GM12878 (cell line): ENCODE measurements at regions not wholly inside any gene's neighbourhood (a gene's known extent, or its start where the extent isn't known, plus 50 kb on each side); places are given as distances from the start of the nearest gene placed in this dataset.

Experiments used
- ATAC-seq: fragments of 200-7000 bp; cut with Tn5 transposase; 3 replicates; pipeline ENCODE4 v1.9.1; 2020; ENCODE audit warnings: mild to moderate bottlenecking, moderate library complexity
- BruUV-seq: library from RNA; stranded (reverse); fragments of 400-500 nt; replicated peaks from 2 replicates; lab custom pipeline; 2021; lab: Mats Ljungman, UMichigan
- CTCF ChIA-PET: fragments of 300-600 bp; sonication (Branson Sonifier 250); formaldehyde crosslinking; extraction: SDS; loops from one replicate; lab custom pipeline; 2021; ENCODE audit warnings: inconsistent platforms; lab: Yijun Ruan, JAX
- POLR2A ChIA-PET: fragments of 350-600 bp; formaldehyde crosslinking; extraction: SDS; loops from one replicate; lab custom pipeline; 2021; ENCODE audit warnings: inconsistent platforms; lab: Charles Lee
- RAD21 ChIA-PET: fragments of 300-600 bp; sonication (Branson Sonifier 250); formaldehyde crosslinking; loops from one replicate; lab custom pipeline; 2023; ENCODE audit warnings: antibody characterized with exemption; ENCODE audit not compliant: unreplicated experiment; lab: Charles Lee
- SMC1A ChIA-PET: fragments of 300-600 bp; sonication (Branson Sonifier 250); formaldehyde crosslinking; loops from one replicate; lab custom pipeline; 2023; ENCODE audit not compliant: unreplicated experiment, uncharacterized antibody; lab: Charles Lee
- DNase-seq: peaks from one replicate; pipeline ENCODE4 v3.0.0-alpha.2; 2011; ENCODE audit warnings: low read depth, low spot score
- FAIRE-seq: peaks from 3 replicates; lab custom pipeline; 2011; peaks lifted over from hg19 to GRCh38; lab: Jason Lieb, UNC
- H2AFZ ChIP-seq: 2 replicates; pipeline ENCODE4 v1.6.0; 2011; ENCODE audit warnings: low read depth, low read length, control low read depth; ENCODE audit not compliant: control insufficient read depth
- H3K27ac ChIP-seq: 2 replicates; pipeline ENCODE4 v1.5.1; 2011; ENCODE audit warnings: control low read depth; ENCODE audit not compliant: control insufficient read depth, insufficient read depth
- H3K27me3 ChIP-seq, 2 experiments: replicated peaks in 1 of 2; 2 replicates each; pipeline versions ENCODE4 v1.6.0 to v1.6.1; 2011; ENCODE audit warnings: low read length in 1 of 2; ENCODE audit not compliant: control insufficient read depth in 2 of 2, insufficient read depth in 2 of 2
- H3K36me3 ChIP-seq, 2 experiments: 2 replicates each; pipeline ENCODE4 v1.5.1; 2011; ENCODE audit warnings: low read length in 1 of 2; ENCODE audit not compliant: control insufficient read depth in 2 of 2, insufficient read depth in 2 of 2
- H3K4me1 ChIP-seq: 2 replicates; pipeline ENCODE4 v1.6.1; 2011; ENCODE audit warnings: mild to moderate bottlenecking, low read length, moderate library complexity, mixed read lengths; ENCODE audit not compliant: control insufficient read depth, insufficient read depth
- H3K4me2 ChIP-seq: 2 replicates; pipeline ENCODE4 v1.6.0; 2011; ENCODE audit warnings: control low read depth; ENCODE audit not compliant: control insufficient read depth, insufficient read depth
- H3K4me3 ChIP-seq: fragments of 200-600 bp; sonication (generic); 2 replicates; pipeline ENCODE4 v1.5.1; 2016
- H3K79me2 ChIP-seq: 2 replicates; pipeline ENCODE4 v1.6.0; 2011; ENCODE audit warnings: low read length; ENCODE audit not compliant: control insufficient read depth, insufficient read depth
- H3K9ac ChIP-seq: 2 replicates; pipeline ENCODE4 v1.8.0; 2011; ENCODE audit warnings: low read length, control low read depth, mixed read lengths; ENCODE audit not compliant: control insufficient read depth, insufficient read depth
- H3K9me3 ChIP-seq: replicated peaks from 3 replicates; pipeline ENCODE4 v1.5.1; 2011; ENCODE audit warnings: mild to moderate bottlenecking, low read length; ENCODE audit not compliant: control insufficient read depth, insufficient read depth
- H4K20me1 ChIP-seq: 2 replicates; pipeline ENCODE4 v1.6.0; 2011; ENCODE audit not compliant: control insufficient read depth, insufficient read depth
- HDAC2 ChIP-seq: fragments of 200-600 bp; sonication (generic); IDR thresholded peaks from 2 replicates; pipeline ENCODE4 v1.6.1; 2017
- LARP7 ChIP-seq: fragments of 450-650 bp; IDR thresholded peaks from 2 replicates; pipeline ENCODE4 v1.6.1; 2017; ENCODE audit warnings: mild to moderate bottlenecking
- SP1 ChIP-seq: IDR thresholded peaks from one replicate; pipeline ENCODE4 v1.6.1; 2011; ENCODE audit warnings: low read depth, low read length
- TAF1 ChIP-seq: IDR thresholded peaks from 2 replicates; pipeline ENCODE4 v1.6.1; 2011; ENCODE audit warnings: mild to moderate bottlenecking, low read depth, low read length, borderline replicate concordance
- WGBS: methylation state at CpG from one replicate; pipeline ENCODE4 v1.1.6; 2016; ENCODE audit warnings: low lambda C conversion rate; ENCODE audit not compliant: insufficient replicate concordance, insufficient coverage; ENCODE audit errors: missing lambda C conversion rate; 5-methylcytosine and 5-hydroxymethylcytosine counted together
- in situ Hi-C: fragments of 300-500 bp; cut with MboI; formaldehyde crosslinking; loops from 9 replicates; pipeline ENCODE4 v1.14.3; 2018; ENCODE audit warnings: mixed read lengths
- intact Hi-C: fragments of 100-400 bp; cut with micrococcal nuclease; formaldehyde crosslinking; loops from one replicate; pipeline ENCODE4 v1.14.2; 2022; ENCODE audit not compliant: unreplicated experiment
- TF ChIP-seq, protein P1 (sequence below): fragments of 450-650 bp; IDR thresholded peaks from 2 replicates; pipeline ENCODE4 v1.6.1; 2016; ENCODE audit warnings: mild to moderate bottlenecking, moderate library complexity, borderline replicate concordance

DNA sequence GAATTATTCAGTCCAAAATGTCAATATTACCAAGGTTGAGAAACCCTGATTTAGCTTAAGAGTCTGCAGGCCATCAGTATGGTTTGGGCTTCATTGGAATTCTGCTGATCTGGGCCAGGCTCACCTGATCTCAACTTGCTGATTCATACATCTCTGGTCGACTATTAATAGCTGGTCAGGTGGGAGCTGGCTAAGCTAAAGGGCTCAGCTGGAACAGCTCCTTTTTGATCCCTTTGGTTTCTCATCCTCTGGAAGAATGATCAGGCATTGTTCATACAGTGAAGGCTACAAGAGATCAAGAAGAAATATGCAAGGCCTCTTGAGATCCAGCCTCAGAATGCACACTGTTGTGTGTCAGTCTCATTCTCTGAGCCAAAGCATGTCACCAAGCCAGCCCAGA, 123.3 kb upstream of the MME start (continued):
- TF ChIP-seq, protein P1, sequence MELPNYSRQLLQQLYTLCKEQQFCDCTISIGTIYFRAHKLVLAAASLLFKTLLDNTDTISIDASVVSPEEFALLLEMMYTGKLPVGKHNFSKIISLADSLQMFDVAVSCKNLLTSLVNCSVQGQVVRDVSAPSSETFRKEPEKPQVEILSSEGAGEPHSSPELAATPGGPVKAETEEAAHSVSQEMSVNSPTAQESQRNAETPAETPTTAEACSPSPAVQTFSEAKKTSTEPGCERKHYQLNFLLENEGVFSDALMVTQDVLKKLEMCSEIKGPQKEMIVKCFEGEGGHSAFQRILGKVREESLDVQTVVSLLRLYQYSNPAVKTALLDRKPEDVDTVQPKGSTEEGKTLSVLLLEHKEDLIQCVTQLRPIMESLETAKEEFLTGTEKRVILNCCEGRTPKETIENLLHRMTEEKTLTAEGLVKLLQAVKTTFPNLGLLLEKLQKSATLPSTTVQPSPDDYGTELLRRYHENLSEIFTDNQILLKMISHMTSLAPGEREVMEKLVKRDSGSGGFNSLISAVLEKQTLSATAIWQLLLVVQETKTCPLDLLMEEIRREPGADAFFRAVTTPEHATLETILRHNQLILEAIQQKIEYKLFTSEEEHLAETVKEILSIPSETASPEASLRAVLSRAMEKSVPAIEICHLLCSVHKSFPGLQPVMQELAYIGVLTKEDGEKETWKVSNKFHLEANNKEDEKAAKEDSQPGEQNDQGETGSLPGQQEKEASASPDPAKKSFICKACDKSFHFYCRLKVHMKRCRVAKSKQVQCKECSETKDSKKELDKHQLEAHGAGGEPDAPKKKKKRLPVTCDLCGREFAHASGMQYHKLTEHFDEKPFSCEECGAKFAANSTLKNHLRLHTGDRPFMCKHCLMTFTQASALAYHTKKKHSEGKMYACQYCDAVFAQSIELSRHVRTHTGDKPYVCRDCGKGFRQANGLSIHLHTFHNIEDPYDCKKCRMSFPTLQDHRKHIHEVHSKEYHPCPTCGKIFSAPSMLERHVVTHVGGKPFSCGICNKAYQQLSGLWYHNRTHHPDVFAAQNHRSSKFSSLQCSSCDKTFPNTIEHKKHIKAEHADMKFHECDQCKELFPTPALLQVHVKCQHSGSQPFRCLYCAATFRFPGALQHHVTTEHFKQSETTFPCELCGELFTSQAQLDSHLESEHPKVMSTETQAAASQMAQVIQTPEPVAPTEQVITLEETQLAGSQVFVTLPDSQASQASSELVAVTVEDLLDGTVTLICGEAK = no peak
- TF ChIP-seq LARP7 (no peak), TAF1 (no peak)

DNA sequence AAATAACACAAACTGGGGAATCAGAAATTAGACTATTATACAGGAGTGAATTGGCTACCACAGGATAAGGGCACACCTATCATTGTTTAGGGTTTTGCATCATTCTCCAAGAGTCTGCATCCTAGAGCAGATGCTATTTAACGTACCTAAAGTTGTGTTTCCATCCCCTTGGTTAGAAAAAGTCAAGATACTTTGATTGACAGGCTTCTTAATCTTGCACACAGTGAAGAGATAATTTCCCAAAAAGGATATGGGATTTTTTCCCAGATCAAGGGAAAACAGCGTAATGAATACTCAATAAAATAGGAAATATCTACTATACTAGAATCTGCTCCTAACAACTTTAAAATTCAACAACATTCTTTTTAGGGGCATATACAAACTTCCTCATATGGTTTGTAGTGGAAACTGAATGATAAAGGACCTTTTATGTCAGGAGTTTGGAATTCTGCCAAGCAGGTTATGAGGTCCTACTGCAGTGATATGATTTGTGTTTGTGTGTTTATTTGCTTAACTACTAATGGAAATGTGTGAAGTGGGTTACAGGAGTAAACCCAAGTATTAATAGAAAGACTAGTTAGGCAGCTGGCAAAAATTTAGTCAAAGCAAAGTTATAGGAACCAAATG, 124.1 kb upstream of the MME start:
- no peak for DNase-seq
- ATAC-seq = no peak
- no peak for TF ChIP-seq HDAC2
- no peak for TF ChIP-seq SP1
- no peaks in the 10 kb centered on the region for H3K4me1 ChIP-seq
- no peaks in the 10 kb centered on the region for H3K36me3 ChIP-seq
- H4K20me1 ChIP-seq = no peaks in the 10 kb centered on the region
- no peak for FAIRE-seq
- H3K9me3 ChIP-seq = no peaks in the 10 kb centered on the region
- 11% methylated on average over 2 of the region's 2 CpGs for whole genome bisulfite sequencing
- ChIA-PET RAD21 (no interaction called here), POLR2A (no interaction called here), SMC1A (no interaction called here), CTCF (no interaction called here)
- H3K4me3 ChIP-seq = no peak overlapping the region
- no peak overlapping the region for H3K9ac ChIP-seq
- intact Hi-C loops (loop anchor here (5.0 kb wide), 1 partner anchor 366 kb away; no protein-coding TSS in a partner anchor), in situ Hi-C loops (no loop called here)
- no peak overlapping the region for H3K4me2 ChIP-seq
- H3K79me2 ChIP-seq = no peaks in the 10 kb centered on the region
- no TSS peak for BruUV-seq
- no peak overlapping the region for H3K27ac ChIP-seq
- no peaks in the 10 kb centered on the region for H3K27me3 ChIP-seq
- no peak overlapping the region for H2AFZ ChIP-seq
